Head of caudate nucleus (tissue), 42 donors: ENCODE measurements at regions not wholly inside any gene's neighbourhood (a gene's known extent, or its start where the extent isn't known, plus 50 kb on each side); places are given as distances from the start of the nearest gene placed in this dataset.

Experiments
- DNase-seq, 42 donors: peaks; one replicate each; pipeline versions ENCODE4 v3.0.0 to v3.0.0-alpha.2; 2020 to 2021; ENCODE audit warnings: mixed read lengths in 7 of 42
- intact Hi-C: fragments of 100-400 bp; cut with DNase I; formaldehyde crosslinking; loops from one replicate; pipeline ENCODE4 v1.15.0; 2022

GRCh38 chr3:164620423-164620822 is 457.9 kb downstream of the SI start:
- intact Hi-C loops: no loop called here
- DNase-seq: no peak

- intact Hi-C loops: no loop called here
Observed at GRCh38 chr3:164612751-164613150, 465.5 kb downstream of the SI start.

GRCh38 chr3:164608554-164609276 is 469.6 kb downstream of the SI start:
- no peak for DNase-seq
- intact Hi-C loops: no loop called here

More at GRCh38 chr3:164612751-164613150, 465.5 kb downstream of the SI start:
- DNase-seq: no peak

GRCh38 chr3:164604687-164605086 is 473.6 kb downstream of the SI start:
- no peak for DNase-seq
- intact Hi-C loops: no loop called here

GRCh38 chr3:164577667-164578210 is 500.6 kb downstream of the SI start:
- intact Hi-C loops: no loop called here
- DNase-seq: peak in 2 of 42 donors; percentile 4 to 9

GRCh38 chr3:164572436-164572835 is 505.9 kb downstream of the SI start:
- intact Hi-C loops: no loop called here
- no peak for DNase-seq

- no peak for DNase-seq
- intact Hi-C loops: no loop called here
Observed at GRCh38 chr3:164550857-164551256, 527.4 kb downstream of the SI start.

GRCh38 chr3:164539215-164539614 is 539.1 kb downstream of the SI start:
- DNase-seq: no peak
- intact Hi-C loops: no loop called here

- no peak for DNase-seq
- intact Hi-C loops: no loop called here
Observed at GRCh38 chr3:164537485-164537884, 540.8 kb downstream of the SI start.

- no peak for DNase-seq
- intact Hi-C loops: no loop called here
Observed at GRCh38 chr3:164533275-164533674, 545.0 kb downstream of the SI start.

GRCh38 chr3:164526250-164526649 is 552.0 kb downstream of the SI start:
- intact Hi-C loops: no loop called here
- no peak for DNase-seq

GRCh38 chr3:164524201-164524600 is 554.1 kb downstream of the SI start:
- DNase-seq: no peak
- intact Hi-C loops: no loop called here

GRCh38 chr3:164522073-164522763 is 556.1 kb downstream of the SI start:
- DNase-seq: no peak
- intact Hi-C loops: no loop called here

GRCh38 chr3:164521644-164522043 is 556.7 kb downstream of the SI start:
- DNase-seq: no peak
- intact Hi-C loops: no loop called here

GRCh38 chr3:164521139-164521538 is 557.2 kb downstream of the SI start:
- intact Hi-C loops: no loop called here
- DNase-seq: no peak

GRCh38 chr3:164515256-164515655 is 563.0 kb downstream of the SI start:
- DNase-seq: no peak
- intact Hi-C loops: no loop called here

GRCh38 chr3:164514576-164514975 is 563.7 kb downstream of the SI start:
- no peak for DNase-seq
- intact Hi-C loops: no loop called here

GRCh38 chr3:164507886-164508285 is 570.4 kb downstream of the SI start:
- intact Hi-C loops: no loop called here
- DNase-seq: no peak

GRCh38 chr3:164498917-164499316 is 579.4 kb downstream of the SI start:
- intact Hi-C loops: no loop called here
- no peak for DNase-seq

GRCh38 chr3:164488893-164489292 is 589.4 kb downstream of the SI start:
- intact Hi-C loops: no loop called here
- DNase-seq: no peak

GRCh38 chr3:164486150-164486549 is 592.1 kb downstream of the SI start:
- intact Hi-C loops: no loop called here
- no peak for DNase-seq
